Endodermal cell (in vitro differentiated cells): ENCODE measurements at regions not wholly inside any gene's neighbourhood (a gene's known extent, or its start where the extent isn't known, plus 50 kb on each side); places are given as distances from the start of the nearest gene placed in this dataset.
A peak's percentile ranks its signal among the peaks of the same experiment; 100 is the strongest.

Source experiments
- DNase-seq: peaks from one replicate; pipeline ENCODE4 v3.0.0-alpha.2; 2017
- H3K27ac ChIP-seq: 2 replicates; pipeline ENCODE4 v1.5.1; 2013; ENCODE audit warnings: mild to moderate bottlenecking, low read depth, low read length, moderate library complexity
- H3K27me3 ChIP-seq: 2 replicates; pipeline ENCODE4 v1.6.1; 2013; ENCODE audit warnings: mild to moderate bottlenecking, low read length, moderate library complexity; ENCODE audit not compliant: insufficient read depth, control insufficient read depth, poor library complexity, severe bottlenecking
- H3K36me3 ChIP-seq: 2 replicates; pipeline ENCODE4 v1.7.0; 2013; ENCODE audit warnings: mild to moderate bottlenecking, low read length, moderate library complexity; ENCODE audit not compliant: control insufficient read depth, insufficient read depth
- H3K4me1 ChIP-seq: one replicate; pipeline ENCODE4 v1.7.0; 2013; ENCODE audit warnings: low read length; ENCODE audit not compliant: control insufficient read depth, insufficient read depth
- H3K4me3 ChIP-seq: 2 replicates; pipeline ENCODE4 v1.5.1; 2013; ENCODE audit warnings: mild to moderate bottlenecking, low read length, moderate library complexity
- H3K9ac ChIP-seq: 2 replicates; pipeline ENCODE4 v1.6.1; 2013; ENCODE audit warnings: mild to moderate bottlenecking, low read length, moderate library complexity; ENCODE audit not compliant: poor library complexity, severe bottlenecking; ENCODE audit errors: extremely low read depth
- H3K9me3 ChIP-seq: 2 replicates; pipeline ENCODE4 v1.6.1; 2013; ENCODE audit warnings: mild to moderate bottlenecking, low read length, moderate library complexity; ENCODE audit not compliant: control insufficient read depth
- H3K27ac Mint-ChIP-seq: 2 replicates; pipeline ENCODE4 v1.8.0; 2020; ENCODE audit warnings: mixed read lengths
- H3K27me3 Mint-ChIP-seq: 2 replicates; pipeline ENCODE4 v1.8.0; 2021; ENCODE audit warnings: mild to moderate bottlenecking, mixed read lengths; ENCODE audit not compliant: insufficient read depth
- H3K36me3 Mint-ChIP-seq: 2 replicates; pipeline ENCODE4 v1.8.0; 2020; ENCODE audit warnings: low read depth, mixed read lengths
- H3K4me1 Mint-ChIP-seq: 2 replicates; pipeline ENCODE4 v1.8.0; 2020; ENCODE audit warnings: mixed read lengths
- H3K4me3 Mint-ChIP-seq: 2 replicates; pipeline ENCODE4 v1.8.0; 2020; ENCODE audit warnings: mild to moderate bottlenecking, moderate library complexity, mixed read lengths
- H3K9me3 Mint-ChIP-seq: 2 replicates; pipeline ENCODE4 v1.8.0; 2020; ENCODE audit warnings: mild to moderate bottlenecking, mixed read lengths
- CTCF ChIP-seq: fragments of 200-600 bp; sonication (generic); conservative IDR thresholded peaks from 2 replicates; pipeline ENCODE4 v1.5.0; 2021; ENCODE audit warnings: antibody characterized with exemption, mild to moderate bottlenecking
- WGBS, 2 experiments: methylation state at CpG; one replicate each; pipeline versions ENCODE4 v1.1.5 to v1.1.7; 2013; ENCODE audit warnings: missing lambda C conversion rate in 2 of 2, mixed read lengths in 1 of 2; ENCODE audit not compliant: insufficient coverage in 1 of 2, insufficient read length in 1 of 2; 5-methylcytosine and 5-hydroxymethylcytosine counted together

DNA sequence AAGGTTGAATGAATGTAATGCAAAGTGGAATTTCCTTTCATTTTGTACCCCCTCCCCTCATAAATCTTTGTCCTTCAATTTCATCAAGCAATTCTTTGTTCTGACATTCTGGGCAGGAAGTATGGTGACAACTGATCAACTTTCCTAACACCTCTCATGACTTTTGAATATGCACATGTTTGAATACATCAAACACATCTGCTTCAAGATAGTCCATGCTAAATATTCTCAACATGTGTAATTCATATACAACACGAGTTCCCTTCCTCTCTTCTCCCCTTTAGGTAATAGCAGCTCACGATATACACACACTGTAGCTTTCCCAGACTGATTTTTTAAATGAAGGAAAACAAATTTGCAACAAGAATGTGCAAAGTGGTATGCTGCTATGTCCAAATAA lies 103.6 kb upstream of the EFNA5 start:
- no peak for TF ChIP-seq CTCF
- Histone ChIP-seq H3K9me3 (no peaks in the 10 kb centered on the region), H3K9ac (no peak overlapping the region), H3K27me3 (no peaks in the 10 kb centered on the region), H3K36me3 (no peaks in the 10 kb centered on the region), H3K4me3 (no peak overlapping the region), H3K27ac (no peak overlapping the region), H3K4me1 (peaks cover 23% of the 10 kb centered on the region)
- Mint-ChIP-seq H3K9me3 (no peaks in the 10 kb centered on the region), H3K36me3 (no peaks in the 10 kb centered on the region), H3K27me3 (no peaks in the 10 kb centered on the region), H3K4me1 (peaks cover 67% of the 10 kb centered on the region), H3K4me3 (no peak overlapping the region), H3K27ac (no peak overlapping the region)
- WGBS, 2 experiments: 90 to 92% methylated on average over 1 to 2 of the region's 2 CpGs
- no peak for DNase-seq

- no peaks in the 10 kb centered on the region for H3K9me3 ChIP-seq
- DNase-seq: no peak
- no peak overlapping the region for H3K27ac ChIP-seq
- no peaks in the 10 kb centered on the region for H3K27me3 Mint-ChIP-seq
- H3K36me3 Mint-ChIP-seq: no peaks in the 10 kb centered on the region
- no peak overlapping the region for H3K27ac Mint-ChIP-seq
- no peak overlapping the region for H3K9ac ChIP-seq
- peaks cover 71% of the 10 kb centered on the region for H3K4me1 Mint-ChIP-seq
- no peak for TF ChIP-seq CTCF
- H3K9me3 Mint-ChIP-seq: no peaks in the 10 kb centered on the region
- WGBS, 2 experiments: no CpG with 5 or more reads among the region's 1 CpG
- no peak overlapping the region for H3K4me3 Mint-ChIP-seq
- H3K4me3 ChIP-seq: no peak overlapping the region
- no peaks in the 10 kb centered on the region for H3K36me3 ChIP-seq
- H3K27me3 ChIP-seq: no peaks in the 10 kb centered on the region
- peaks cover 29% of the 10 kb centered on the region for H3K4me1 ChIP-seq
These were observed 102.7 kb upstream of the EFNA5 start for GRCh38 chr5:107773479-107773878.

- WGBS, 2 experiments: 58 to 59% methylated on average over 5 to 11 of the region's 11 CpGs
- no peaks in the 10 kb centered on the region for H3K27me3 Mint-ChIP-seq
- DNase-seq: peak; percentile 65
- no peaks in the 10 kb centered on the region for H3K36me3 Mint-ChIP-seq
- H3K4me1 Mint-ChIP-seq: peaks cover 72% of the 10 kb centered on the region
- no peak overlapping the region for H3K27ac Mint-ChIP-seq
- Histone ChIP-seq H3K27me3 (no peaks in the 10 kb centered on the region), H3K9ac (no peak overlapping the region), H3K9me3 (no peaks in the 10 kb centered on the region), H3K4me3 (no peak overlapping the region), H3K4me1 (peaks cover 28% of the 10 kb centered on the region), H3K27ac (no peak overlapping the region), H3K36me3 (no peaks in the 10 kb centered on the region)
- H3K4me3 Mint-ChIP-seq: no peak overlapping the region
- no peaks in the 10 kb centered on the region for H3K9me3 Mint-ChIP-seq
- TF ChIP-seq CTCF: no peak
These were observed 101.9 kb upstream of the EFNA5 start for GRCh38 chr5:107772418-107773310.
